ENCODE measurements at regions not wholly inside any gene's neighbourhood (a gene's known extent, or its start where the extent isn't known, plus 50 kb on each side); places are given as distances from the start of the nearest gene placed in this dataset.

DNA sequence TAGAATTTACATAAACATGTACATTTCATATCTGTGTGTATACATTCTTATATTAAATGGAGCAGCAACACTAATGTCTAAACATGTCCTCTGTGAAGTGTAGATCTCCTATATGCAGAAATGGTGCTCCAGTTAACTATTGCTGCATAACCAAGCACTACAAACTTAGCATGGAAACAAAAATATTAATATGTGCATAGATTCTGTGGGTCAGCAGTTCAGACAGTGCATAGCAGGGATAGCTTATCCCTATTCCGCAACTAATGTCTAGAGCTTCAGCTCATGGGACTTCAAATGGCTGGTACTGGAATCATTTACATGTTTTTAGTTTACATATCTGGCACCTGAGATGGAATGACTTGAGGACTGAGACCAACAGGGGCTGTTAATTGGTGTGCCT, 652.1 kb downstream of the TLE4 start:
- Histone ChIP-seq H3K36me3 (no peaks in the 10 kb centered on the region), H3K27me3 (no peaks in the 10 kb centered on the region), H3K9me3 (peaks cover 0 to 19% (median 0%) of the 10 kb centered on the region in 12 donors), H3K27ac (no peak overlapping the region), H3K4me1 (no peaks in the 10 kb centered on the region), H3K4me3 (no peak overlapping the region)
- intact Hi-C loops (cut with DNase I) = no loop called here
- DNase-seq (no peak), ATAC-seq (no peak)
- TF ChIP-seq, protein P1, sequence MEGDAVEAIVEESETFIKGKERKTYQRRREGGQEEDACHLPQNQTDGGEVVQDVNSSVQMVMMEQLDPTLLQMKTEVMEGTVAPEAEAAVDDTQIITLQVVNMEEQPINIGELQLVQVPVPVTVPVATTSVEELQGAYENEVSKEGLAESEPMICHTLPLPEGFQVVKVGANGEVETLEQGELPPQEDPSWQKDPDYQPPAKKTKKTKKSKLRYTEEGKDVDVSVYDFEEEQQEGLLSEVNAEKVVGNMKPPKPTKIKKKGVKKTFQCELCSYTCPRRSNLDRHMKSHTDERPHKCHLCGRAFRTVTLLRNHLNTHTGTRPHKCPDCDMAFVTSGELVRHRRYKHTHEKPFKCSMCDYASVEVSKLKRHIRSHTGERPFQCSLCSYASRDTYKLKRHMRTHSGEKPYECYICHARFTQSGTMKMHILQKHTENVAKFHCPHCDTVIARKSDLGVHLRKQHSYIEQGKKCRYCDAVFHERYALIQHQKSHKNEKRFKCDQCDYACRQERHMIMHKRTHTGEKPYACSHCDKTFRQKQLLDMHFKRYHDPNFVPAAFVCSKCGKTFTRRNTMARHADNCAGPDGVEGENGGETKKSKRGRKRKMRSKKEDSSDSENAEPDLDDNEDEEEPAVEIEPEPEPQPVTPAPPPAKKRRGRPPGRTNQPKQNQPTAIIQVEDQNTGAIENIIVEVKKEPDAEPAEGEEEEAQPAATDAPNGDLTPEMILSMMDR (IDR thresholded peaks at IDR 0.05) = no peak
- no peak for TF ChIP-seq POLR2A (IDR thresholded peaks at IDR 0.05)
- 88 to 94% (median 92%) methylated on average over 1 of the region's 1 CpG for WGBS, 4 donors

GRCh38 chr9:80222466-80223169, 650.9 kb downstream of the TLE4 start:
- H3K27me3 ChIP-seq = no peaks in the 10 kb centered on the region
- H3K9me3 ChIP-seq = peaks cover 0 to 16% (median 0%) of the 10 kb centered on the region in 12 donors
- no peak overlapping the region for H3K4me3 ChIP-seq
- intact Hi-C loops (cut with DNase I) = no loop called here
- no peak overlapping the region for H3K27ac ChIP-seq
- no peaks in the 10 kb centered on the region for H3K4me1 ChIP-seq
- DNase-seq = no peak
- ATAC-seq = no peak
- TF ChIP-seq, protein P1 (IDR thresholded peaks at IDR 0.05) = no peak
- TF ChIP-seq POLR2A (IDR thresholded peaks at IDR 0.05) = no peak
- 80 to 89% (median 84%) methylated on average over 3 of the region's 3 CpGs for WGBS, 4 donors
- no peaks in the 10 kb centered on the region for H3K36me3 ChIP-seq

DNA sequence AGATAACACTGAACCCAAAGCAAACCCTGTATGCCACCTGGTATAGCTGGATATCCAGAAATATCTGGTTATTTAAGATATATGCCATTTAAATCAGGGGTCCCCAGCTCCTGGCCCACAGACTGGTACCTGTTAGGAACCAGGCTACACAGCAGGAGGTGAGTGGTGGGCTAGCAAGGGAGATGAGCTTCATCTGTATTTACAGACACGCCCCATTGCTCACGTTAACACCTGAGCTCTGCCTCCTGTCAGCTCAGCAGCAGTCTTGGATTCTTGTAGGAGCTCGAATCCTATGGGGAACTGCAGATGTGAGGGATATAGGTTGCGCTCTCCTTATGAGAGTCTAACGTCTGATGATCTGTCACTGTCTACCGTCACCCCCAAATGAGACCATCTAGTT, 646.6 kb downstream of the TLE4 start:
- H3K27ac ChIP-seq = no peak overlapping the region
- H3K4me3 ChIP-seq = no peak overlapping the region
- intact Hi-C loops (cut with DNase I) = no loop called here
- ATAC-seq (no peak), DNase-seq (no peak)
- no peak for TF ChIP-seq POLR2A (IDR thresholded peaks at IDR 0.05)
- H3K9me3 ChIP-seq = no peaks in the 10 kb centered on the region
- no peaks in the 10 kb centered on the region for H3K27me3 ChIP-seq
- no peaks in the 10 kb centered on the region for H3K4me1 ChIP-seq
- WGBS, 4 donors = 67 to 70% (median 67%) methylated on average over 6 of the region's 6 CpGs
- no peaks in the 10 kb centered on the region for H3K36me3 ChIP-seq

DNA sequence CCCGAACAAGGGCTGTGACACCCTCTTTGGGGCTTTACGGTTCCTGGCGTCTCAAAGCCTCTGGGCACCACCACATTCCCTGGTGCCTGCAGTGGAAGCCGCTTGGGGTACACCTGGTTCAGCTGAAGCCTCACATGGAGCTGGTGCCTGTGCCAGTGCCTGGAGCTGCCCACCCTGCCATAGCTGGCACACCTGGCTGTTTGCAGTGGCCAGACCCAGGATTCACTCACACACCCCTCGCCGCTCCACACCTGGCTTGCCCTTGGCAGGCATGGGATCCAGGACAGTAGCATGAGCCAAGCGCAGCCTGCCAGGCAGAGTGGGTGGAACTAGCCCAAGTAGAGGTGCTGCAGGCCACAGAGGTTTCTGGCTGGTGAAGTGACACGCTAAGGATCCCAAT, 641.8 kb downstream of the TLE4 start:
- Histone ChIP-seq H3K4me3 (no peak overlapping the region), H3K9me3 (peaks cover 0 to 22% (median 6%) of the 10 kb centered on the region in 12 donors), H3K36me3 (no peaks in the 10 kb centered on the region), H3K27ac (no peak overlapping the region), H3K4me1 (no peaks in the 10 kb centered on the region), H3K27me3 (no peaks in the 10 kb centered on the region)
- ATAC-seq (no peak), DNase-seq (no peak)
- intact Hi-C loops (cut with DNase I) = no loop called here
- 92 to 99% (median 93%) methylated on average over 5 to 8 of the region's 8 CpGs for WGBS, 4 donors
- no peak for TF ChIP-seq POLR2A (IDR thresholded peaks at IDR 0.05)
- TF ChIP-seq, protein P1 (IDR thresholded peaks at IDR 0.05) = no peak

- no peak for DNase-seq
- no peak for ATAC-seq
- H3K27ac ChIP-seq = no peak overlapping the region
- H3K9me3 ChIP-seq = peaks cover 0 to 22% (median 6%) of the 10 kb centered on the region in 12 donors
- no peak overlapping the region for H3K4me3 ChIP-seq
- no peaks in the 10 kb centered on the region for H3K36me3 ChIP-seq
- no peaks in the 10 kb centered on the region for H3K4me1 ChIP-seq
- no peaks in the 10 kb centered on the region for H3K27me3 ChIP-seq
- intact Hi-C loops (cut with DNase I) = no loop called here
- no peak for TF ChIP-seq POLR2A (IDR thresholded peaks at IDR 0.05)
- TF ChIP-seq, protein P1 (IDR thresholded peaks at IDR 0.05) = no peak
Observed at GRCh38 chr9:80208696-80209095, 636.9 kb downstream of the TLE4 start.
